Heart left ventricle (tissue), 13 donors: ENCODE measurements at regions not wholly inside any gene's neighbourhood (a gene's known extent, or its start where the extent isn't known, plus 50 kb on each side); places are given as distances from the start of the nearest gene placed in this dataset.

Experiments used
- POLR2A ChIP-seq, 2 donors: fragments of 450-650 bp; IDR thresholded peaks; one replicate each; pipeline ENCODE4 v1.6.1; 2017; ENCODE audit warnings: antibody characterized with exemption in 2 of 2, mild to moderate bottlenecking in 2 of 2, moderate library complexity in 2 of 2
- TF ChIP-seq, protein P1 (sequence below), 12 donors: fragments of 200-600 bp; sonication (generic) in 4 of 12; IDR thresholded peaks; one replicate each; pipeline versions ENCODE4 v1.5.0 to v1.8.0; 2018 to 2022; ENCODE audit warnings: antibody characterized with exemption in 12 of 12, mild to moderate bottlenecking in 5 of 12
- donor health status: ischemic (EF 13 %, LVEDD 7.1; RV severe dilation, severe dysfunction).
- donor health status: DM: no; HTN: yes; CAD: no.
- donor health status: DM: no; HTN: no; CAD: no.
- donor health status: ischemic (EF 25% LVEDD 6.9; RV normal size, moderate dysfunction).
- donor health status: ischemic (EF 25% LVEDD 5.7; RV mildly dilated, moderate dysfunction).
- donor health status: ischemic (EF 35%, LVEDD 5.7; RV mildly dilated, moderate dysfunction).
- donor health status: nonischemic (EF 11% LVEDD 7.7; RV severe dilation, severe dysfunction).
- donor health status: DM: yes; HTN: yes; CAD: no.
- donor health status: PGD.
- donor health status: ischemic (EF 29% LVEDD 5.4; RV normal size, mild dysfunction).
- donor health status: nonischemic (EF 23%, LVEDD 6.1; RV moderate dilation, normal function).

DNA sequence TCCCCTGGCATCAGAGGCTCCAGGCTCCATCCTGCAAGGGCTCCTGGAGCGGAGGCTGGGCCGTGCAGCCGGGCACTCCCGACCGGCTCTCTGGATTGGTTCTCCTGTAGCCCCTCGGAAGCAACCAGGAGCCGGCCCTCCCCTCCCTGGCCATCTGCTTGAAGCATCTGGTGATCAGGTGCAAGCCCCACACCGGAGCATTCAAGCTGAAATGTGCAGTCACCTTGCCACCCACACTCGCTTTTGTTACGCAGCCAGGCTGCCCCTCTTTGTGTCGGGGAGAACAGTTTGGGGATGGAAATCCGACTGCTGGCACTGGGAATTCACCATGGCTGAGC lies 258.8 kb downstream of the ZNF536 start:
- TF ChIP-seq, protein P1, sequence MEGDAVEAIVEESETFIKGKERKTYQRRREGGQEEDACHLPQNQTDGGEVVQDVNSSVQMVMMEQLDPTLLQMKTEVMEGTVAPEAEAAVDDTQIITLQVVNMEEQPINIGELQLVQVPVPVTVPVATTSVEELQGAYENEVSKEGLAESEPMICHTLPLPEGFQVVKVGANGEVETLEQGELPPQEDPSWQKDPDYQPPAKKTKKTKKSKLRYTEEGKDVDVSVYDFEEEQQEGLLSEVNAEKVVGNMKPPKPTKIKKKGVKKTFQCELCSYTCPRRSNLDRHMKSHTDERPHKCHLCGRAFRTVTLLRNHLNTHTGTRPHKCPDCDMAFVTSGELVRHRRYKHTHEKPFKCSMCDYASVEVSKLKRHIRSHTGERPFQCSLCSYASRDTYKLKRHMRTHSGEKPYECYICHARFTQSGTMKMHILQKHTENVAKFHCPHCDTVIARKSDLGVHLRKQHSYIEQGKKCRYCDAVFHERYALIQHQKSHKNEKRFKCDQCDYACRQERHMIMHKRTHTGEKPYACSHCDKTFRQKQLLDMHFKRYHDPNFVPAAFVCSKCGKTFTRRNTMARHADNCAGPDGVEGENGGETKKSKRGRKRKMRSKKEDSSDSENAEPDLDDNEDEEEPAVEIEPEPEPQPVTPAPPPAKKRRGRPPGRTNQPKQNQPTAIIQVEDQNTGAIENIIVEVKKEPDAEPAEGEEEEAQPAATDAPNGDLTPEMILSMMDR (IDR thresholded peaks at IDR 0.05), result no peak
- TF ChIP-seq POLR2A (IDR thresholded peaks at IDR 0.05), result no peak
